Stimulated activated CD4-positive, alpha-beta T cell treated with anti-CD3 and anti-CD28 coated beads, TNF-alpha, amount 100 ng/mL, for 48 hours (primary cell): ENCODE measurements at regions not wholly inside any gene's neighbourhood (a gene's known extent, or its start where the extent isn't known, plus 50 kb on each side); places are given as distances from the start of the nearest gene placed in this dataset.

ENCODE experiments used
- DNase-seq, 3 donors: peaks; one replicate each; pipeline ENCODE4 v3.0.0-alpha.2; 2020; ENCODE audit warnings: low read depth in 3 of 3

- no peak for DNase-seq
Observed at GRCh38 chr18:56127322-56128099, 510.9 kb downstream of the TXNL1 start.

DNA sequence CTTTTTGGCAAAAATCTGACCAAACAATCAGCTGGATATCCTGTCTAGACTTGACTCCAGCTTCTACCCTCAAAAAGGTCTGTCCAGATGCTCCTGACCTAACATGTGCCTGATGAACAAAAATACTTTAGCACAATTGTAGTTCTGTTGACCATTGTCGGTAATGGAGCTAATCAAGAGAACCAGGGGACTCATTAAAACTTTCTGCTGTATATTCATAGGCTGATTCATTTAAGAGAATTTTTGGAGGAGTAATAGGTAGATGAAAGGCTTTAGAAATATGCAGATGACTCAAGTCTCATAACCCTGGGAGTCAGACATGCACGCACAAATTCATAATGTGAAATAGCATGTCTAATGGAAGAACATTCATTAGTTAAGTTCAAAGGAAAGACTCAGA, 514.2 kb downstream of the TXNL1 start:
- no peak for DNase-seq

- no peak for DNase-seq
Observed at GRCh38 chr18:56121669-56122068, 516.7 kb downstream of the TXNL1 start.

- DNase-seq = no peak
Observed at GRCh38 chr18:56120782-56121181, 517.6 kb downstream of the TXNL1 start.

DNA sequence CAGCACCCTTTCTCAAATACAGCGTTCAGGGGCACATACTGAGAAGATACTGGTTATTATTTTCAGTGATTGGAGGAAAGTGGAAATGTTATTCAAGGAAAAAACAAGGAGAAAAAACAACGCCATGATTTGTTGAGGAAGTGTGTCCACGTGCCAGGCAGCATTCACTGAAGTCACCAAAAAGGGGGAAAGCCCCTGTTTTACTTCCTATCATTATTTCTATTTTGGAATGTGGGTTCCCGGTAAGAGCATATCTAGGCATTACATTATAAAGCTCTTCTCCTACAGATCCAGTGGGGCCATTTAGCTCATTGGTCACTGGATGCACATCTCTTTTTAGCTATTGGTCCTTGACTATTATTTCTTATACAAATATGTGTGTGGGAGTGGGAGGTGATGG, 518.7 kb downstream of the TXNL1 start:
- no peak for DNase-seq

DNA sequence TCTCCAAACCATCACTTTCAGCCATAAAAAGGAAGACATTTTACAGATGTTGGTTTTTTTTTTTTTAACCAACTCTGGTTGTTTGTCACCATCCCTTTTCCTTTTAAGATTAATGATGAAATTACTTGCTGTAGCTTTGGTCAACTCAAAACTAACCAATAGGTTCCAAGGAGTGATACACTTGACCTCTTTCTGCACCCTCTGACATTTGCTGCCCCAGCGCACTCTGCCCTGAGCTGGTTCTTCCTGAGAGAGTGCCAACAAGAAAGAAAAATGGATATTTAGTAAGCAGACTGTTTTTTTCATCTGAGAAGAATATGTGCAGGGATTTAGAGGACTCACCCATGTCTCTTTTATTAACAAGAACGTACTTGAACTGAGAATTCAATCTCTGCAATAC, 520.0 kb downstream of the TXNL1 start:
- DNase-seq = no peak

- no peak for DNase-seq
Observed at GRCh38 chr18:56115071-56116015, 523.0 kb downstream of the TXNL1 start.

DNA sequence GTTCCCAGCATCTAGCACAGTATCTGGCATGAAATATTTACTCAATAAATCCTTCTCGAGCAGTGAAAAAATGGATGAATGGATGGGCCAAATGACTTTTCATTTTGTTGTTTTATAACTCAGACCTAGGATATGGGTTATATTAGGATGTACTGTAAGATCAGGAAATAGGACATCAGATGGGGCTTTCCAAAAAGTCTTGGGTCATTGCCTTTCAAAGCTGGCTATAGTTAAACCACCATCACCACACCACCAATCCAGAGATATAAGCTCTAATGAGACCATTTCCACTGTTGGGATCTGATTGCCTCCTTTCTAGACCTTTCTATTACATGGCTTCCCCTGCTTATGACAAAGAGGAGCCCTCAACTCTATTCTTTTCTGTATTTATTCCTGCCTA, 525.0 kb upstream of the TCF4 start:
- no peak for DNase-seq

- peak in 1 of 3 donors; percentile 1 for DNase-seq
Observed at GRCh38 chr18:56112013-56112749, 524.2 kb upstream of the TCF4 start.

- no peak for DNase-seq
Observed at GRCh38 chr18:56109757-56110156, 521.8 kb upstream of the TCF4 start.

GRCh38 chr18:56108478-56109367, 520.7 kb upstream of the TCF4 start:
- DNase-seq = no peak

DNA sequence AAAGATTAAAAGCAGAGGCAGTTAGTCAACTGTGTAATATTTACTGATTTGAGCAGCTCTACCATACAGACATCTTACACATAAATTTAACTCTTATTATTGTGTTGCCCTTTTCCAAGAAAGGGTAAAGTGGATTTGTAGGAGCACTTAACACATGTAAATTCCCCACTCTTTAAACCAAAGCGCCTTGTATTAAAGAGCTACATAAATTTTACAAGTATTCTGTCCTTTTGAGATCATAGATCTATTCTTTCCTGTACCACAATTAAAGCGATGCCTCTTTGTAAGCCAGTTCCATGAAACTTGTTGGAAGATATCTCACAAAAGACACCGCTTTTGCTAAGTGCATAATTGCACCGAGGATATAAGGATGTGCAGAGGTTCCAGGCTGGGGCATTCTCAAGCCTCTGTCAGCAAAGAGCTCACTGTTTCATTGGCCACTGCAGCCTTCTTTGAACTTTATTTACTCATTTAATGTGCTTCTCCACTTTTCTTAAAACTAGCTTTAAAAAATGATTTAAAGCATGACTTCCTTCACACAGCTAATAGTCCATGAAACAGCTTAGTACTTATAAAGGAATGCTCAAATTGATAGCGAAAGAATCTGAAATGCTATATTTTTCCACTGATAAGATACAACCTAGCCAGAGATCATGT, 520.0 kb upstream of the TCF4 start:
- no peak for DNase-seq

DNA sequence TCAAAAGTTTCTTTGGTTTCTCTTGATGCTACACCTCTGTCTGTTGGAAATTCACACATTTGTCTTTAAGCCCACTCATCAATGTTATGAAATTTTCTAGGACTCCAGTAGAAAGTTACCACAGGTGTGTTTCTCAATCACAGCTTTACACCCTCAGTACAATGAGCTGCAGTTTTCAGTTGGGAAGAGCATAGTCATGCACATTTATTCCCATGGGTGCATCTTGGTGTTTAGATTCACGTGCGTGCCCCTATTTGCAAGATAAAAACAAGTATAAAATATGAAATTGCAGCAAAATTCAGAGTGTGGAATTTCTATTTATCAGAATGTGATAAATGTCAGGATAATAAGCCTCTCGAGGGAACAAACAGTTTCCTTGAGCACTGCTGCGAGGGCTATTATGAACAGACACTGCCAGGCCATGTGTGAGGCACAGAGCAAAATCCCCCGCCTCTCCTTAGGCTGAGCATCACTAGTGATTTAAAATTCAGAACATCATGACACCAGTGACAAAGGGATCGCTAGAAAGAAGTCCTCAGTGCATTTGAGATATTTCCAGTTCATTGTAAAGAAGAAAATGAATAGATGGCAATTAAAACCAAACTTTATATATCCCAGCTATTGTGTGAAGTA, 512.2 kb upstream of the TCF4 start:
- DNase-seq = no peak

GRCh38 chr18:56097621-56098020, 509.6 kb upstream of the TCF4 start:
- no peak for DNase-seq

DNA sequence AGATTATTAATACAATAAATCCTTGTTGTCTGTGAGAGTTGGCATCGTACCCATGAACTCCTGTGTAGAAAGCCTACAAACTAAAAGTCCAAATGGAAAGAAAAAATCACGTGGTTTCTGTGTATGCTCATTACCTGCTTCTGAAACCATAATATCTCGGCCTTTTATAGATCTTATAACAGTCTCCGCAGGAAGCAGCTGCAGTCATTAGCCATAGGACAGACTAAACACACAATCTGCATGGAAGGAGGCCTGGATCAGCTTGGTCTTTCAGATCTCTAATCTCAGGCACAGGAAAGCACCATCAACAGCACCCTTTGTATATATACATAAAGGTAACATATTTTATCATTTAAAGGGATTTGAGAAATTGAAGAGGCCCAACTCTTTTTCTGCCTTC, 508.9 kb upstream of the TCF4 start:
- DNase-seq = no peak

- no peak for DNase-seq
Observed at GRCh38 chr18:56089612-56090258, 501.7 kb upstream of the TCF4 start.

DNA sequence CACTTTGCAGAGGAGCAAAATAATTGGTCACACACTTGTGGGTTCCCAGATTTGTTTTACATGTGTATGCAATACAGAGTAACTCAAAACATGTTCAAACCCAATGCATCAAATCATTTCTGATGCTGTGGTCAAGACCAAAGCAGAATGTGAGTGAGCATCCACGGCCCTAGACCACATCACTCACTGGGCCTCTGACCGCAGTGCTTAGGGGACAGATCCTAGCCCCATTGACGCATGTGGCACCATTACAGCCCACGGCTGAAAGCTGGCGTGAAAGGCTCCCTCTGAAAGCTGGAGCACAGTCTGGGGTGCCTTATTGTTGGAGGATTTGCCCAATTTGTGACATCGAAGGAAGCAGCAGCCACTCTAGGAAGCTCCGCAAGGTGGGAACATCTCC, 498.8 kb upstream of the TCF4 start:
- DNase-seq = no peak

DNA sequence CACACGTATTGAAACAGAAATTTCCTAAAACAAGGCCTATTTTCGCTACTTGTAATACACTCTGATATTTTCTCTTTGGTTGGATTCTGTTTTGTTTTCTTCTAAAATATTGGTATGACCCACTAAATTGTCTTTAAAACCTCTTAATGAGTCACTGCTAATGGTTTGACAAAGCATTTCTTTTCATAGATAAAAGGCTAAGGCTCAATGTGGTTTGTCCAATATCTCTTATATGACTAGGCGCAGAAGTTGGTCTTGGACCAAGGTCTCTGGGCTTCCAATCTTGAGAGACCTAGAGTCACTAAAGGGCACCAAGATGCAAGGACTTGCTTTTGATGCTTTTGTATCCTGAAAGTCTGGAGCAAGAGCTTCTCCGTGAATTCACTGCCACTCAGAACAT, 498.2 kb upstream of the TCF4 start:
- DNase-seq = no peak

GRCh38 chr18:56085551-56085950, 497.6 kb upstream of the TCF4 start:
- DNase-seq = no peak
